GM12878 (cell line): ENCODE measurements at regions not wholly inside any gene's neighbourhood (a gene's known extent, or its start where the extent isn't known, plus 50 kb on each side); places are given as distances from the start of the nearest gene placed in this dataset.

Experiments
- ATAC-seq: fragments of 200-7000 bp; cut with Tn5 transposase; 3 replicates; pipeline ENCODE4 v1.9.1; 2020; ENCODE audit warnings: mild to moderate bottlenecking, moderate library complexity
- BruUV-seq: library from RNA; stranded (reverse); fragments of 400-500 nt; replicated peaks from 2 replicates; lab custom pipeline; 2021; lab: Mats Ljungman, UMichigan
- CTCF ChIA-PET: fragments of 300-600 bp; sonication (Branson Sonifier 250); formaldehyde crosslinking; extraction: SDS; loops from one replicate; lab custom pipeline; 2021; ENCODE audit warnings: inconsistent platforms; lab: Yijun Ruan, JAX
- POLR2A ChIA-PET: fragments of 350-600 bp; formaldehyde crosslinking; extraction: SDS; loops from one replicate; lab custom pipeline; 2021; ENCODE audit warnings: inconsistent platforms; lab: Charles Lee
- RAD21 ChIA-PET: fragments of 300-600 bp; sonication (Branson Sonifier 250); formaldehyde crosslinking; loops from one replicate; lab custom pipeline; 2023; ENCODE audit warnings: antibody characterized with exemption; ENCODE audit not compliant: unreplicated experiment; lab: Charles Lee
- SMC1A ChIA-PET: fragments of 300-600 bp; sonication (Branson Sonifier 250); formaldehyde crosslinking; loops from one replicate; lab custom pipeline; 2023; ENCODE audit not compliant: unreplicated experiment, uncharacterized antibody; lab: Charles Lee
- DNase-seq: peaks from one replicate; pipeline ENCODE4 v3.0.0-alpha.2; 2011; ENCODE audit warnings: low read depth, low spot score
- FAIRE-seq: peaks from 3 replicates; lab custom pipeline; 2011; peaks lifted over from hg19 to GRCh38; lab: Jason Lieb, UNC
- H2AFZ ChIP-seq: 2 replicates; pipeline ENCODE4 v1.6.0; 2011; ENCODE audit warnings: low read depth, low read length, control low read depth; ENCODE audit not compliant: control insufficient read depth
- H3K27ac ChIP-seq: 2 replicates; pipeline ENCODE4 v1.5.1; 2011; ENCODE audit warnings: control low read depth; ENCODE audit not compliant: control insufficient read depth, insufficient read depth
- H3K27me3 ChIP-seq, 2 experiments: replicated peaks in 1 of 2; 2 replicates each; pipeline versions ENCODE4 v1.6.0 to v1.6.1; 2011; ENCODE audit warnings: low read length in 1 of 2; ENCODE audit not compliant: control insufficient read depth in 2 of 2, insufficient read depth in 2 of 2
- H3K36me3 ChIP-seq, 2 experiments: 2 replicates each; pipeline ENCODE4 v1.5.1; 2011; ENCODE audit warnings: low read length in 1 of 2; ENCODE audit not compliant: control insufficient read depth in 2 of 2, insufficient read depth in 2 of 2
- H3K4me1 ChIP-seq: 2 replicates; pipeline ENCODE4 v1.6.1; 2011; ENCODE audit warnings: mild to moderate bottlenecking, low read length, moderate library complexity, mixed read lengths; ENCODE audit not compliant: control insufficient read depth, insufficient read depth
- H3K4me2 ChIP-seq: 2 replicates; pipeline ENCODE4 v1.6.0; 2011; ENCODE audit warnings: control low read depth; ENCODE audit not compliant: control insufficient read depth, insufficient read depth
- H3K4me3 ChIP-seq: fragments of 200-600 bp; sonication (generic); 2 replicates; pipeline ENCODE4 v1.5.1; 2016
- H3K79me2 ChIP-seq: 2 replicates; pipeline ENCODE4 v1.6.0; 2011; ENCODE audit warnings: low read length; ENCODE audit not compliant: control insufficient read depth, insufficient read depth
- H3K9ac ChIP-seq: 2 replicates; pipeline ENCODE4 v1.8.0; 2011; ENCODE audit warnings: low read length, control low read depth, mixed read lengths; ENCODE audit not compliant: control insufficient read depth, insufficient read depth
- H3K9me3 ChIP-seq: replicated peaks from 3 replicates; pipeline ENCODE4 v1.5.1; 2011; ENCODE audit warnings: mild to moderate bottlenecking, low read length; ENCODE audit not compliant: control insufficient read depth, insufficient read depth
- H4K20me1 ChIP-seq: 2 replicates; pipeline ENCODE4 v1.6.0; 2011; ENCODE audit not compliant: control insufficient read depth, insufficient read depth
- ATF3 ChIP-seq: IDR thresholded peaks from 2 replicates; pipeline ENCODE4 v1.6.1; 2011; ENCODE audit warnings: low read depth, mild to moderate bottlenecking, low read length, moderate library complexity, borderline replicate concordance; ENCODE audit errors: extremely low read depth
- BHLHE40 ChIP-seq, 2 experiments: fragments of 450-650 bp in 1 of 2; IDR thresholded peaks; 2 replicates each; pipeline ENCODE4 v1.6.1; 2011 to 2017; ENCODE audit warnings: low read depth in 2 of 2, borderline replicate concordance in 1 of 2, improper control_type of control experiment in 1 of 2, low read length in 1 of 2, mild to moderate bottlenecking in 1 of 2
- CBFB ChIP-seq: IDR thresholded peaks from 2 replicates; pipeline ENCODE4 v1.6.1; 2016; ENCODE audit warnings: antibody characterized with exemption, low read depth
- E2F8 ChIP-seq: fragments of 450-650 bp; IDR thresholded peaks from 2 replicates; pipeline ENCODE4 v1.6.1; 2018; ENCODE audit warnings: mild to moderate bottlenecking, low read depth, moderate library complexity; ENCODE audit not compliant: partially characterized antibody
- EZH2 ChIP-seq: IDR thresholded peaks from 2 replicates; pipeline ENCODE4 v1.6.1; 2012; ENCODE audit warnings: low read depth, mild to moderate bottlenecking, control low read depth, inconsistent platforms, low read length, borderline replicate concordance; ENCODE audit not compliant: control insufficient read depth
- FOS ChIP-seq: IDR thresholded peaks from 3 replicates; pipeline ENCODE4 v1.6.1; 2011; ENCODE audit warnings: borderline replicate concordance; ENCODE audit not compliant: insufficient read length; ENCODE audit errors: extremely low read depth
- HDGF ChIP-seq: fragments of 450-650 bp; IDR thresholded peaks from 2 replicates; pipeline ENCODE4 v1.6.1; 2016; ENCODE audit warnings: antibody characterized with exemption
- IRF4 ChIP-seq: IDR thresholded peaks from 2 replicates; pipeline ENCODE4 v1.6.1; 2011; ENCODE audit warnings: low read depth, low read length
- PAX8 ChIP-seq: fragments of 450-650 bp; IDR thresholded peaks from 2 replicates; pipeline ENCODE4 v1.6.1; 2017; ENCODE audit warnings: mild to moderate bottlenecking, moderate library complexity
- PKNOX1 ChIP-seq: fragments of 450-650 bp; IDR thresholded peaks from 2 replicates; pipeline ENCODE4 v1.6.1; 2016; ENCODE audit warnings: mild to moderate bottlenecking
- POLR2AphosphoS5 ChIP-seq: IDR thresholded peaks from 2 replicates; pipeline ENCODE4 v1.6.1; 2011; ENCODE audit warnings: mild to moderate bottlenecking, low read length, inconsistent platforms
- SIX5 ChIP-seq: IDR thresholded peaks from 2 replicates; pipeline ENCODE4 v1.6.1; 2011; ENCODE audit warnings: mild to moderate bottlenecking, low read depth, low read length, moderate library complexity; ENCODE audit not compliant: severe bottlenecking
- SP1 ChIP-seq: IDR thresholded peaks from one replicate; pipeline ENCODE4 v1.6.1; 2011; ENCODE audit warnings: low read depth, low read length
- SRF ChIP-seq, 2 experiments: IDR thresholded peaks; 2 replicates each; pipeline ENCODE4 v1.6.1; 2011; ENCODE audit warnings: low read depth in 2 of 2, low read length in 2 of 2, mild to moderate bottlenecking in 1 of 2, moderate library complexity in 1 of 2
- STAT3 ChIP-seq: IDR thresholded peaks from 2 replicates; pipeline ENCODE4 v1.6.1; 2011; ENCODE audit warnings: low read depth, low read length, improper control_type of control experiment
- TCF3 ChIP-seq: IDR thresholded peaks from 2 replicates; pipeline ENCODE4 v1.6.1; 2012; ENCODE audit warnings: low read depth, mild to moderate bottlenecking, low read length, borderline replicate concordance; ENCODE audit not compliant: insufficient read depth
- ZNF207 ChIP-seq: fragments of 450-650 bp; IDR thresholded peaks from 2 replicates; pipeline ENCODE4 v1.6.1; 2014; ENCODE audit warnings: antibody characterized with exemption, mild to moderate bottlenecking, borderline replicate concordance
- ZNF217 ChIP-seq: fragments of 450-650 bp; IDR thresholded peaks from 2 replicates; pipeline ENCODE4 v1.6.1; 2017; ENCODE audit warnings: antibody characterized with exemption, mild to moderate bottlenecking
- WGBS: methylation state at CpG from one replicate; pipeline ENCODE4 v1.1.6; 2016; ENCODE audit warnings: low lambda C conversion rate; ENCODE audit not compliant: insufficient replicate concordance, insufficient coverage; ENCODE audit errors: missing lambda C conversion rate; 5-methylcytosine and 5-hydroxymethylcytosine counted together
- in situ Hi-C: fragments of 300-500 bp; cut with MboI; formaldehyde crosslinking; loops from 9 replicates; pipeline ENCODE4 v1.14.3; 2018; ENCODE audit warnings: mixed read lengths
- intact Hi-C: fragments of 100-400 bp; cut with micrococcal nuclease; formaldehyde crosslinking; loops from one replicate; pipeline ENCODE4 v1.14.2; 2022; ENCODE audit not compliant: unreplicated experiment

- no peak for TF ChIP-seq HDGF
- TF ChIP-seq SIX5: no peak
Measured at GRCh38 chr14:28875934-28876571, 109.5 kb downstream of the FOXG1 start (continued).

- no TSS peak for BruUV-seq
- CTCF ChIA-PET: no interaction called here
- 57% methylated on average over 4 of the region's 4 CpGs for WGBS
- H3K4me2 ChIP-seq: no peak overlapping the region
- intact Hi-C loops (no loop called here), in situ Hi-C loops (no loop called here)
- ATAC-seq (no peak), DNase-seq (no peak), FAIRE-seq (peak; percentile 38)
- no peaks in the 10 kb centered on the region for H4K20me1 ChIP-seq
- RAD21 ChIA-PET: no interaction called here
- H3K27me3 ChIP-seq: no peaks in the 10 kb centered on the region
- no peak for TF ChIP-seq ZNF207
- no peak for TF ChIP-seq E2F8
- no peak for TF ChIP-seq POLR2AphosphoS5
- no peak for TF ChIP-seq PKNOX1
- TF ChIP-seq IRF4: no peak
- TF ChIP-seq FOS: no peak
- TF ChIP-seq BHLHE40 (IDR thresholded peaks at IDR 0.05; ENCODE audit: borderline replicate concordance in 1 of 2, low read depth in 2 of 2, low read length in 1 of 2): no peak
- no peak for TF ChIP-seq PAX8
- TF ChIP-seq SP1: no peak
- no peak for TF ChIP-seq SRF (IDR thresholded peaks at IDR 0.05; ENCODE audit: low read depth in 2 of 2, low read length in 2 of 2)
- TF ChIP-seq STAT3: no peak
- no peak for TF ChIP-seq EZH2
- no peak for TF ChIP-seq ATF3
- no peak for TF ChIP-seq ZNF217
- TF ChIP-seq TCF3: no peak
- no peak for TF ChIP-seq CBFB
- POLR2A ChIA-PET: no interaction called here
- no peak overlapping the region for H3K27ac ChIP-seq
- no peak overlapping the region for H2AFZ ChIP-seq
- SMC1A ChIA-PET: no interaction called here
- no peaks in the 10 kb centered on the region for H3K4me1 ChIP-seq
- no peak overlapping the region for H3K4me3 ChIP-seq
- H3K9ac ChIP-seq: no peak overlapping the region
- H3K36me3 ChIP-seq: no peaks in the 10 kb centered on the region
- no peaks in the 10 kb centered on the region for H3K9me3 ChIP-seq
- no peaks in the 10 kb centered on the region for H3K79me2 ChIP-seq
Measured at GRCh38 chr14:28876572-28876945, 110.0 kb downstream of the FOXG1 start.
